ENCODE measurements at regions not wholly inside any gene's neighbourhood (a gene's known extent, or its start where the extent isn't known, plus 50 kb on each side); places are given as distances from the start of the nearest gene placed in this dataset.

GRCh38 chr14:104421892-104422828, 157.4 kb upstream of the C14orf180 start:
- TF ChIP-seq CTCF (IDR thresholded peaks at IDR 0.05): no peak
- no peak for TF ChIP-seq EZH2 (IDR thresholded peaks at IDR 0.05; ENCODE audit: borderline replicate concordance, insufficient read depth, low read depth, low read length, poor library complexity, severe bottlenecking)
